ENCODE measurements at regions not wholly inside any gene's neighbourhood (a gene's known extent, or its start where the extent isn't known, plus 50 kb on each side); places are given as distances from the start of the nearest gene placed in this dataset.

- DNase-seq, result no peak
- ATAC-seq, result no peak
- intact Hi-C loops (cut with DNase I), result no loop called here
Measured at GRCh38 chr4:161247831-161248230, 916.0 kb downstream of the FSTL5 start.

- no peak for ATAC-seq
- intact Hi-C loops (cut with DNase I), result no loop called here
Measured at GRCh38 chr4:161238033-161238432, 925.8 kb downstream of the FSTL5 start.

GRCh38 chr4:161237495-161237894 lies 926.3 kb downstream of the FSTL5 start:
- ATAC-seq (no peak), DNase-seq (no peak)
- intact Hi-C loops (cut with DNase I), result no loop called here

More at GRCh38 chr4:161238033-161238432, 925.8 kb downstream of the FSTL5 start:
- DNase-seq, result no peak

GRCh38 chr4:161225327-161225726 lies 938.5 kb downstream of the FSTL5 start:
- ATAC-seq, result no peak
- intact Hi-C loops (cut with DNase I), result no loop called here
- DNase-seq, result no peak

- intact Hi-C loops (cut with DNase I), result no loop called here
- DNase-seq (no peak), ATAC-seq (no peak)
Measured at GRCh38 chr4:161222889-161223288, 940.9 kb downstream of the FSTL5 start.

- ATAC-seq (no peak), DNase-seq (no peak)
- intact Hi-C loops (cut with DNase I), result no loop called here
Measured at GRCh38 chr4:161208564-161208963, 955.2 kb downstream of the FSTL5 start.

- ATAC-seq (no peak), DNase-seq (no peak)
- intact Hi-C loops (cut with DNase I), result no loop called here
Measured at GRCh38 chr4:161206528-161207080, 957.2 kb downstream of the FSTL5 start.

- intact Hi-C loops (cut with DNase I), result no loop called here
- DNase-seq (no peak), ATAC-seq (no peak)
Measured at GRCh38 chr4:161203865-161204264, 959.9 kb downstream of the FSTL5 start.

GRCh38 chr4:161197912-161198311 lies 965.9 kb downstream of the FSTL5 start:
- intact Hi-C loops (cut with DNase I), result no loop called here
- no peak for DNase-seq
- ATAC-seq, result no peak

GRCh38 chr4:161197474-161197873 lies 966.3 kb downstream of the FSTL5 start:
- ATAC-seq (no peak), DNase-seq (no peak)
- intact Hi-C loops (cut with DNase I), result no loop called here

GRCh38 chr4:161189286-161190134 lies 974.3 kb downstream of the FSTL5 start:
- intact Hi-C loops (cut with DNase I), result no loop called here
- ATAC-seq (no peak), DNase-seq (no peak)

GRCh38 chr4:161188578-161188977 lies 975.2 kb downstream of the FSTL5 start:
- intact Hi-C loops (cut with DNase I), result no loop called here
- no peak for ATAC-seq
- no peak for DNase-seq

GRCh38 chr4:161187569-161187968 lies 976.2 kb downstream of the FSTL5 start:
- ATAC-seq, result no peak
- no peak for DNase-seq
- intact Hi-C loops (cut with DNase I), result no loop called here

- ATAC-seq (no peak), DNase-seq (no peak)
- intact Hi-C loops (cut with DNase I), result no loop called here
Measured at GRCh38 chr4:161186750-161187149, 977.0 kb downstream of the FSTL5 start.

GRCh38 chr4:161186012-161186411 lies 977.8 kb downstream of the FSTL5 start:
- intact Hi-C loops (cut with DNase I), result no loop called here
- no peak for ATAC-seq
- DNase-seq, result no peak

- no peak for DNase-seq
- no peak for ATAC-seq
- intact Hi-C loops (cut with DNase I), result no loop called here
Measured at GRCh38 chr4:161183729-161184128, 980.1 kb downstream of the FSTL5 start.

GRCh38 chr4:161182913-161183312 lies 980.9 kb downstream of the FSTL5 start:
- intact Hi-C loops (cut with DNase I), result no loop called here

GRCh38 chr4:161178310-161178709 lies 985.5 kb downstream of the FSTL5 start:
- intact Hi-C loops (cut with DNase I), result no loop called here
- ATAC-seq (no peak), DNase-seq (no peak)

More at GRCh38 chr4:161182913-161183312, 980.9 kb downstream of the FSTL5 start:
- DNase-seq (no peak), ATAC-seq (no peak)

- ATAC-seq (no peak), DNase-seq (no peak)
- intact Hi-C loops (cut with DNase I), result no loop called here
Measured at GRCh38 chr4:161172396-161173026, 991.3 kb downstream of the FSTL5 start.

GRCh38 chr4:161167539-161167938 lies 996.3 kb downstream of the FSTL5 start:
- intact Hi-C loops (cut with DNase I), result no loop called here
- DNase-seq (no peak), ATAC-seq (no peak)

- intact Hi-C loops (cut with DNase I), result no loop called here
- DNase-seq (no peak), ATAC-seq (no peak)
Measured at GRCh38 chr4:161160718-161161117, 1003.1 kb downstream of the FSTL5 start.

Measured in left cardiac atrium (tissue), 4 donors.